B cell (primary cell): ENCODE measurements at regions not wholly inside any gene's neighbourhood (a gene's known extent, or its start where the extent isn't known, plus 50 kb on each side); places are given as distances from the start of the nearest gene placed in this dataset.

Source experiments
- EZH2 ChIP-seq: IDR thresholded peaks from 2 replicates; pipeline ENCODE4 v1.6.1; 2012; ENCODE audit warnings: borderline replicate concordance, low read depth, mild to moderate bottlenecking, moderate library complexity, low read length; ENCODE audit not compliant: insufficient read depth, poor library complexity, severe bottlenecking
- TF ChIP-seq, protein P1 (sequence below): fragments of 200-600 bp; IDR thresholded peaks from one replicate; pipeline ENCODE4 v1.8.0; 2022; ENCODE audit warnings: antibody characterized with exemption, mild to moderate bottlenecking

DNA sequence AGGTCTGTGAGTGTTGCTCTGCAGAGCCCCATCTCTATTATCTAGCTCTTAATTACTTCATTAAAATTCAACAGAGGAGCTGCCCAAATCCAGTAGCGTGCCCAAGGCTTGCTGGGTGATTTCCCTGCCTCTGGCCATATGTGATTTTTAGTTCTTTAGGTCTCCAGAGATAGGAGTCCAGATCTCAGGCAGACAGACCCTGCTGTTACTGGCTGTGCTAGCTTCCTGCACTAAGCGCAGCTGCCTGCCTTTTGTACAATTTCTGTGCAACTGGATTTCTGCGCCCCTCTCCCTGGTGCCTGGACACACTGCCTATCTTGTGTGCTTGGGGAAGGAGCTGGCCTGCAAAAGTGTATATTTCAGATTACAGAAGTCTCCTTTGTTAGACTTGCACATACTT lies 136.5 kb downstream of the TDRD15 start:
- TF ChIP-seq, protein P1, sequence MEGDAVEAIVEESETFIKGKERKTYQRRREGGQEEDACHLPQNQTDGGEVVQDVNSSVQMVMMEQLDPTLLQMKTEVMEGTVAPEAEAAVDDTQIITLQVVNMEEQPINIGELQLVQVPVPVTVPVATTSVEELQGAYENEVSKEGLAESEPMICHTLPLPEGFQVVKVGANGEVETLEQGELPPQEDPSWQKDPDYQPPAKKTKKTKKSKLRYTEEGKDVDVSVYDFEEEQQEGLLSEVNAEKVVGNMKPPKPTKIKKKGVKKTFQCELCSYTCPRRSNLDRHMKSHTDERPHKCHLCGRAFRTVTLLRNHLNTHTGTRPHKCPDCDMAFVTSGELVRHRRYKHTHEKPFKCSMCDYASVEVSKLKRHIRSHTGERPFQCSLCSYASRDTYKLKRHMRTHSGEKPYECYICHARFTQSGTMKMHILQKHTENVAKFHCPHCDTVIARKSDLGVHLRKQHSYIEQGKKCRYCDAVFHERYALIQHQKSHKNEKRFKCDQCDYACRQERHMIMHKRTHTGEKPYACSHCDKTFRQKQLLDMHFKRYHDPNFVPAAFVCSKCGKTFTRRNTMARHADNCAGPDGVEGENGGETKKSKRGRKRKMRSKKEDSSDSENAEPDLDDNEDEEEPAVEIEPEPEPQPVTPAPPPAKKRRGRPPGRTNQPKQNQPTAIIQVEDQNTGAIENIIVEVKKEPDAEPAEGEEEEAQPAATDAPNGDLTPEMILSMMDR, result no peak
- no peak for TF ChIP-seq EZH2
